ENCODE measurements at regions not wholly inside any gene's neighbourhood (a gene's known extent, or its start where the extent isn't known, plus 50 kb on each side); places are given as distances from the start of the nearest gene placed in this dataset.
A peak's percentile ranks its signal among the peaks of the same experiment; 100 is the strongest.
"Not testable (repeated sequence)": the region's sequence is repeated elsewhere in the genome, so short reads cannot be mapped to it uniquely, and the experiment has no call there.

GRCh38 chr21:32073190-32073589, 200.4 kb downstream of the HUNK start:
- no peaks in the 10 kb centered on the region for H3K36me3 ChIP-seq
- TF ChIP-seq CTCF (IDR thresholded peaks at IDR 0.05; ENCODE audit: low read depth, low read length): no peak
- no peak overlapping the region for H3K27ac ChIP-seq
- no peak for DNase-seq
- no peak overlapping the region for H3K4me3 ChIP-seq (ENCODE audit: low read depth, low read length)
- H3K27me3 ChIP-seq (ENCODE audit: insufficient read depth, low read depth, severe bottlenecking): no peaks in the 10 kb centered on the region
- no peaks in the 10 kb centered on the region for H3K9me3 ChIP-seq (ENCODE audit: severe bottlenecking)

- H3K27me3 ChIP-seq (ENCODE audit: insufficient read depth, low read depth, severe bottlenecking); H3K9me3 ChIP-seq (ENCODE audit: severe bottlenecking); DNase-seq; H3K4me3 ChIP-seq (ENCODE audit: low read depth, low read length); H3K27ac ChIP-seq; H3K36me3 ChIP-seq: not testable (repeated sequence)
Observed at GRCh38 chr21:32071620-32072019, 198.8 kb downstream of the HUNK start.

GRCh38 chr21:32070676-32071330, 198.0 kb downstream of the HUNK start:
- H3K4me3 ChIP-seq (ENCODE audit: low read depth, low read length): no peak overlapping the region
- H3K27me3 ChIP-seq (ENCODE audit: insufficient read depth, low read depth, severe bottlenecking): no peaks in the 10 kb centered on the region
- no peak for DNase-seq
- no peaks in the 10 kb centered on the region for H3K36me3 ChIP-seq
- H3K27ac ChIP-seq: no peak overlapping the region
- TF ChIP-seq CTCF (IDR thresholded peaks at IDR 0.05; ENCODE audit: low read depth, low read length): no peak
- no peaks in the 10 kb centered on the region for H3K9me3 ChIP-seq (ENCODE audit: severe bottlenecking)

GRCh38 chr21:32070126-32070525, 197.3 kb downstream of the HUNK start:
- Histone ChIP-seq H3K4me3 (ENCODE audit: low read depth, low read length) (no peak overlapping the region), H3K36me3 (no peaks in the 10 kb centered on the region), H3K9me3 (ENCODE audit: severe bottlenecking) (no peaks in the 10 kb centered on the region), H3K27me3 (ENCODE audit: insufficient read depth, low read depth, severe bottlenecking) (no peaks in the 10 kb centered on the region), H3K27ac (no peak overlapping the region)
- no peak for TF ChIP-seq CTCF (IDR thresholded peaks at IDR 0.05; ENCODE audit: low read depth, low read length)
- no peak for DNase-seq

- DNase-seq: no peak
- Histone ChIP-seq H3K4me3 (ENCODE audit: low read depth, low read length) (no peak overlapping the region), H3K9me3 (ENCODE audit: severe bottlenecking) (no peaks in the 10 kb centered on the region), H3K27ac (no peak overlapping the region), H3K36me3 (no peaks in the 10 kb centered on the region), H3K27me3 (ENCODE audit: insufficient read depth, low read depth, severe bottlenecking) (no peaks in the 10 kb centered on the region)
- no peak for TF ChIP-seq CTCF (IDR thresholded peaks at IDR 0.05; ENCODE audit: low read depth, low read length)
Observed at GRCh38 chr21:32065654-32066053, 192.8 kb downstream of the HUNK start.

- peak; percentile 37 for DNase-seq
- no peaks in the 10 kb centered on the region for H3K9me3 ChIP-seq (ENCODE audit: severe bottlenecking)
- H3K4me3 ChIP-seq (ENCODE audit: low read depth, low read length): no peak overlapping the region
- H3K27ac ChIP-seq: no peak overlapping the region
- no peak for TF ChIP-seq CTCF (IDR thresholded peaks at IDR 0.05; ENCODE audit: low read depth, low read length)
- no peaks in the 10 kb centered on the region for H3K27me3 ChIP-seq (ENCODE audit: insufficient read depth, low read depth, severe bottlenecking)
- H3K36me3 ChIP-seq: no peaks in the 10 kb centered on the region
Observed at GRCh38 chr21:32064281-32064910, 191.6 kb downstream of the HUNK start.
